Stimulated activated CD4-positive, alpha-beta T cell treated with anti-CD3 and anti-CD28 coated beads, Interleukin-4, amount 100 ng/mL, for 4 hours (primary cell): ENCODE measurements at regions not wholly inside any gene's neighbourhood (a gene's known extent, or its start where the extent isn't known, plus 50 kb on each side); places are given as distances from the start of the nearest gene placed in this dataset.
A peak's percentile ranks its signal among the peaks of the same experiment; 100 is the strongest.
"Not testable (repeated sequence)": the region's sequence is repeated elsewhere in the genome, so short reads cannot be mapped to it uniquely, and the experiment has no call there.

ENCODE experiments used
- DNase-seq, 2 experiments: peaks; one replicate each; pipeline ENCODE4 v3.0.0-alpha.2; 2020

DNA sequence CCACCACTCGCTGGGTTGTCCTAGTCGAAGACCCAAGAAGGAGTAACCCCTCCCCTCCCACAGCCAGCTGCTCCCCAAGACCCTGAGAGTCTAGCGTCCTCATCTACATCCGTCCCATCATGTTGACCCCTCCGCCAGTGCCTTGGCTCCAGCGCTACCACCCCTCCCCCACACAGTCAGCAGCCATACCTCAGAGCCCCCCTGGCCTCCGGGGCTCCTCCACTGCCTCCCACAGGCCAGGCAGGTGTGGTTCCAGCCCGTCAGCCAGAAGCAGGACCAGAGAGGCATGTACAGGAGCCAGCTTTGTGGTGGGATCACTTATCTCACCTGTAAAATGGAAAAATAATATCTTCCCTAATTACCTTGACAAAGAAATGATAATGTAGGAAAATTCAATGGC, 51.5 kb upstream of the PHF21B start:
- DNase-seq: no peak

DNA sequence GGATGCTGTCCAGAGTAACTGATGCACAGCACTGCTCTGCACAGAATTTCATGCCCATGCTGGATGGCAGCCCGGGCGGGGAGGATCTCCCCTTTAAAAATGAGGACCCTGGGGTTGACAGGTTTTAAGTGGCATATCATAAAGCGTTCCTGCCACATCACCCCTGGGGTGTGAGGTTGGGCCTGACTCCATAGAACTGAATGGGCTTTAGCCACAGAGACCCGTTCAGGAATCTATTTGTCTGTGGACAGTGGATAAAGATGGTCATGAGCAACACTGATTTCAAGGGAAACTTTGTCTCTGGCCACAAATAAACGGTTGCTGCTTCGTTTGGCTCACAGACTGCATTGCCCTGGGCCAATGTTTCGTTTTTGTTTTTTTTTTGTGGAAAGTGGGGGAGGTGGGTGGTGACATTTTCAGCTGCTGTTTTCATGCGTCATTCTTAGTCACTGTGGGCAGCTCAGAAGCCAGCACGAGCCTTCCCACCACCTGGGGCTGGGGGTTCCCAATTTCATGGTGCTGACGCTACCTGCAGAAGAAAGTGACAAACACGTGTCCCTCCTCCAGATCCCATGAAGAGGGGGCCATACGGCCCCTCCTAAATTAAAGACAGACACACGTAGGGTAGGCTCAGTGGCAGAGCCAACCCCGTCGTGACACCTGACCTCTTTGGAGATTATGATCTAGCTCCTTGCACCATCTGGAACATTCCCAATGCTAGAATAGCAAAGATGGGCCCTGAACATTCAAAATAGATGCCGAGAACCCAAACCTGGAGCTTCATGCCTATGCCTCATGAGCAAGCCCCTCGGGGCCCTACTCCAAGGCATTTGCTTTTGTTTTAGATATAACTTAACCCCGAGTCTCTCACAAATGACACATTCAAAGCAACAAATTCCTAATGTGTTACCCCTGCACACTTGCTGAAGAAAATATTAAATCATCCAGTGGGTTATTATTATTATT, 54.8 kb upstream of the PHF21B start:
- DNase-seq: peak; percentile 48 to 63

GRCh38 chr22:45065726-45066125, 55.9 kb upstream of the PHF21B start:
- DNase-seq: no peak

DNA sequence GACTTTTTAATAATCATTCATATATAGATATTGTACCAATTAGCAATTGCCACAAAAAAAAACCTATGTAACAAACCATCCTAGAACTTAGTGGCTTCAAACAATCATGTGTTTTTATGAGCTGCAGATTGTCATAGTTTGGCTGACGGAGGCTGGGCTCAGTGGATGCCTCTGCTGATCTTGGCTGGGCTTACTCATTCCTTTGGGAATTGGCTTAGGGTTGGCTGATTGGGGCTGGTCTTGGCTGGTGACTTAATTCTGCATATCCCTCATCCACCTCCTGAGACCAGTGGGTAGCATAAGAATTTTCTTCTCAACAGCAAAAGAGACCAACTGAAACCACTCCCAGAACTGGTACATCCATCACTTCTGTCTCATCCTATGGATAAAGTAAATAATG, 57.9 kb upstream of the PHF21B start:
- no peak for DNase-seq

DNA sequence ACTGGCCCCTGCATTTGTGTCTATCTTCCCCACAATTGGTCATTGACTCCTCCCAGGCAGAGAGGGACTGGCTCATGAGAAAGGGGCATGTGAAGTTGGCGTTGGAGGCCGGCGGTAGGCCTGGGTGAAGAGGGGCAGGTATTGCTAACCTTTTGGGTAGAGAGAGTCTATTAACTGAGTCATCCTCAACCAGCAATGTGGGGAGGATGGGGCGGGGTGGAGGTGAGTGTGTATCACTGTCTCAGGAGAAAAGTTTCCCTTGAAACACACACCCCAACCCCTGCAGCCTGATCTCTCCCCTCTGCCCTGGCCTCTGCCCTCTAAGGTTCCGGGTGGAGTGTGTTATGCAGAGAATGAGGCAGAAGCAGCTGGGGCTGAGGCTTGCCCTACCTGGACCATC, 60.1 kb upstream of the PHF21B start:
- DNase-seq: peak; percentile 12 to 17

DNA sequence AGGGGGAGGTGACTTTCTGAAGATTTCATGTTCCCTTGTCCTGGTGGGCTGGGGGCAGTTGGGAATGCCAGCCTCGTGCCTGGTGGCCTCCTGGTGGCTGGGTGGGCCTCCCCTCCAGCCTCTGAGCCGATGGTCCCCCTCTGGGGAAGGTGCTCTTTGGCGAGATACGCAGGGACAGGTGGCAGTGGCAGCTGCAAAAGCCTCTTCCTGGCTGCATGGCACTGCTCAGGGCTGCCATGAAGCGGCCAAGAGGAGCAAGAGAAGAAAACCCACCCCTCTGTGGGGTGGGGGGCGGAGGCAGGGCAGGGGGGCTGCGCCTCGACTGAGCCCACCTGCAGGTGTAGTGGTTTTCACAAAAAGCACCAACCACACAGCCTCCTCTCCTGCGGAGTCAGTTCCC, 61.8 kb upstream of the PHF21B start:
- no peak for DNase-seq

DNA sequence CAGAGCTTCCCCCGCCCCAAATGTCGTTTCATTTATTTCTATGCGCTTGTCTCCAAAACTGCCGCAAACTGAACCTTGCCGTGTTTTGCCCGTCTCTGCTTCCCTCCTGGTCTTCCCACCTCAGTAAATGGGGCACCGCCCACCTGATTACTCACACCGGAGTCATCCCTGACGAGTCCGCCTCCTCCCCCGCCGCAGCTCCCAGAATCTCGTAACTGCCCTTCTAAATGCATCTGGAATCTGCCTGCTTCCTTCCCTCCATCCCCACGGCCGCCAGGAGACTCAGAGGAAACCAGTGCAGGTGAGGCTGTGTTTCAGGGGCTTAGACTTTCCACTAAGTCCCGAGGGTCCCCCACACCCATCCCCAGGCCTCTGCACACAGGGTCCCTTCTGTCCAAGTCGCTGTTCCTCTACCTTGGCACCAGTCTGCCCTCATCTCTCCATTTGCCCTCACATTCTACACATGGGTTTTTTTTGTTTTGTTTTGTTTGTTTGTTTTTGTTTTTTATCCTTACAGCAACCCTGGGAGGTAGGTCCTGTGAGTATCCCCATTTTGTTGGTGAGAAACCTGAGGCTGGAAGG, 62.6 kb upstream of the PHF21B start:
- DNase-seq: no peak

DNA sequence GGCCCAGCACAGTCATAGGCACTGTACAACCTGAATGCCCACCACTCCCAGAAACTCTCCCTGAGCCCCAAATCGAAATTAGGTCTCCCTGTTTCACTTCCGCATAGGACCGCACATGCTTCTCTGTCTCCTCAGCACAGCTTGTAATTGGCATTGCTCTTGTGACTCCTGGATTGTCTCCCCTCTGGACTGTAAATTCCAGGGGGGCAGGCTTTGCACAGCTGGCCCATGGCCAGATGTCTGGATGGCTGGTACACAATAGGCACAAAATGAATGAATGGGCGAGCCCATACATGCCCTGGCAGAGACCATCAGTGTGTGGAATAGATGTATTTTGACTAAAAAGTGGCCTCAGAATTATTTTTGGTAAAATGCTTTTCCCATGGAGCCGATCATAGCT, 63.3 kb upstream of the PHF21B start:
- no peak for DNase-seq

- DNase-seq: no peak
These were observed 67.5 kb upstream of the PHF21B start for GRCh38 chr22:45077286-45077685.

GRCh38 chr22:45077826-45078334, 68.1 kb upstream of the PHF21B start:
- DNase-seq: no peak

DNA sequence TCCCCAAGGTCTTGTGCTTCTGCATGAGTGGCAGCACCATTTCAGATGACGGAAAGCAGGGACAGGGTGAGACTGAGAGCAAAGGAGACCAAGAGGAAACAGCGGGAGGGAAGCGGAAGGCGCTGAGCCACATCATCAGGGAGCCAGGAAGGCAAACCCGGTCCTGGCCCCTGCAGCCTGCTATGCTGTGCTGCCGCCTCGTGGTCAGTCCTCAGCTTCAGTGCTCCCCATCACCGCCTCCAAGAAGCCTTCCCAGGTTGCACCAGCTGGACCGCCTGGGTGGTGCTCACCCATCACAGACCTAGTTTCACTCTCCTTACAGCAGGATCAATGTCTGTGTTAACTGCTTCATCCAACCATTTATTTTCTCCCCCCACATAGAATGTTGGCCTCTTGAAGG, 73.0 kb upstream of the PHF21B start:
- peak in 1 of 2 experiments; percentile 7 for DNase-seq

DNA sequence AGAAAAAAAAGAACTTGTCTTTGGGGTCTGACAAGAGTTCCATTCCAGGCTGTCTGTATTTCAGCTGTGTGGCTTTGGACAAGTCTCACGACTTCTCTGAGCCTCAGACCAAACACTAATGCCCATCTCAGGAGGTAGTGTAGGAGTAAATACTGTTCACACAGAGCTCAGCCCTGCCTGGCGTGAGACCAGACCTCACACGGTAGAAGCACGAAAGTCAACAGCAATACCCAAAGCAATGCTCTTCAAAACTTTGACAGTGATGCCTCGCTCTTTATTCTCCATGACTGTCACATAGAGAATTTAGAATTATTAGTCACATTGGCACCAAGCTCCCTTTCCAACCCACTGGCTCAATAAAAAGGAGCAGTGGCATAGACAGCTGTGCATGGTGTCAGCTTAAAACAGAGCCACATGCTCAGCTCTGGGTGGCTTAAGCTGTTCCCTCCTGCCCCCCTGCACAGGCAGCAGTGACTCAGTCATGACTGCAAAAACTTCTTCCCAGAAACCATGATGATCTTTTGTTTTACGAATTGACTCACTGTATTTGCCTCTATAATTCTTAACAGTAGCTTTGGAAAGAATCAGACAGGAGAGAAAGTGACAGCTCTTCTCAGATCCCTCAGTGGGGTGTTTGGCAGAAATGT, 74.0 kb upstream of the PHF21B start:
- DNase-seq: no peak

- no peak for DNase-seq
These were observed 74.7 kb upstream of the PHF21B start for GRCh38 chr22:45084400-45084920.

DNA sequence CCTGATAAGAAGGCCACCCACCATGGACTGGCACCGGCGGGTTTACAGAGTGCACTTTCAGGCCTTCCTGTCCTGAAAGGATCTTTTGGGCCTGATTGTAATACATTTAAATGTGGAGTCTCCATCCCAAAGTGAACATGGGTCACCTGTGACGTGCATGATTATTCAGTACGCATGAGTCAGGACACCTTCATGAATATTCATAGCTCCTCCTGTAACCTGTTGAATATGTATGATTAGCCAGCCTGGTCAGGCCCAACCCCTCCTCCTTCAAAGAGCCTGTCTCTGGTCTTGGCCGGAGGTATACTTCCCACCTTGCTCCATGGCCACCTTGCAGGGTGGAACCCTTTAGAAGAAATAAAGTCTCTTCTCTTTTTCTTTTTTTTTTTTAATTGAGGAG, 75.9 kb upstream of the NUP50 start:
- no peak for DNase-seq

GRCh38 chr22:45088576-45088975, 75.1 kb upstream of the NUP50 start:
- DNase-seq: no peak

DNA sequence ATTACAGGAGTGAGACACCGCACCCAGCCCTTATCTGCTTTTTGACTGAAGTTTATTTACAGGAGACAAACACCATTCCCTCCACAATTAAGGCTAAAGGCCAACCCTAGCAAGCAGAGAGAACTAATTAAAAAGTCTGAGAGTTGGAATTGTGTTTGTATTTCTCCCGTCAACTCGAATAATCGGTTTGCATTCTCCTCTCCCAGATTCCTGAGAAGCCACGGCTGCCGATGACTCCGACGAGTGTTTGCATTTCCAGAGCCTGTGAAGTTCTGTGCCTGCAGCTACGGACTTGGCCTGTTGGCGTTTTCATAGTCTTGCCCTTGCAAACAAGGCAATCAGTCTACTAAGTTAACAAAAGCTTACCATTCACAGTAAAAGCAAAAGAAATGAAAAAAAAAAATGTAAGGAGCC, 73.2 kb upstream of the NUP50 start:
- DNase-seq: no peak

GRCh38 chr22:45091254-45091854, 72.4 kb upstream of the NUP50 start:
- DNase-seq: no peak

- not testable (repeated sequence) for DNase-seq
These were observed 71.8 kb upstream of the NUP50 start for GRCh38 chr22:45091875-45092274.

GRCh38 chr22:45092644-45093043, 71.1 kb upstream of the NUP50 start:
- DNase-seq: no peak

DNA sequence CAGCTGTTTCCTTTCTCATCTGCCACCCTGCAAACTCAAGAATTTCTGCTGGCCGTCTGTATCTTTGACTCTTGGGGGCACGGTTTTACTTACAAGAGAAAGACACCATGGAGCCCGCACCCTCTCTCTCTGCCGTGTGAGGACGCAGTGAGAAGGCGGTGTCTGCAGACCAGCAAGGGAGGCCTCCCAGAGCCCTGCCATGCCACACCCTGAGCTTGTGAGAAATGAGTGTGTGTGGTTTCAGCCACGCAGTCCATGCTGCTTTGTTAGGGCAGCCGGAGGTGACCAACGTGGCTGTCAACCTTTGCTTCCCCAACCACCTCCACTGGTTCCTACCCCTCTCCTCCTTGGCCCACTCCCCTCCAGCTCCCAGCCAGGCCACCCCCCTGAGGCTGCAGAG, 70.1 kb upstream of the NUP50 start:
- no peak for DNase-seq

- DNase-seq: no peak
These were observed 69.5 kb upstream of the NUP50 start for GRCh38 chr22:45094081-45094720.

DNA sequence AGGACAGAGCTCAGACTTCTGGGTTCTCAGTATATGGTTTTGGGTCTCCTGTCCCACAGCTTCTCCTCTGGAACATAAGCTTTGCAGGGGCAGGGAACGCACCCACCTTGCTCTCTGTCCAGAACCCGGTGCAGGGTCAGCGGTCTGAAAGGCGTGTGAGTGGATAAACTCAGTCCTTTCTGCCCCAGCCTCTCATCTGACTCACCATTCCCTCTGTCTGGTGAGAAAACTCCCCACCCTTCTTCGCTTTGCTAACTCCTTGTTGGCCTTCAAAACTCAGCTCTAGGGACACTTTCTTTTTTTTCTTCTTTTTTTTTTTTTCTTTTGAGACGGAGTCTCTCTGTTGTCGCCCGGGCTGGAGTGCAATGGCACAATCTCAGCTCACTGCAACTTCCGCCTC, 68.9 kb upstream of the NUP50 start:
- DNase-seq: no peak
